IMR-90 (cell line): ENCODE measurements at regions not wholly inside any gene's neighbourhood (a gene's known extent, or its start where the extent isn't known, plus 50 kb on each side); places are given as distances from the start of the nearest gene placed in this dataset.

Experiments
- ATAC-seq: fragments of 200-7000 bp; cut with Tn5 transposase; 2 replicates; pipeline ENCODE4 v1.9.1; 2020; ENCODE audit warnings: low read depth, mild to moderate bottlenecking, moderate library complexity
- BruUV-seq: library from RNA; stranded (reverse); fragments of 400-500 nt; replicated peaks from 2 replicates; lab custom pipeline; 2021; lab: Mats Ljungman, UMichigan
- CTCF ChIA-PET: fragments of 300-600 bp; formaldehyde crosslinking; extraction: SDS; loops from one replicate; lab custom pipeline; 2021; ENCODE audit warnings: antibody characterized with exemption; lab: Yijun Ruan, JAX
- POLR2A ChIA-PET: fragments of 300-600 bp; sonication (Branson Sonifier 250); formaldehyde crosslinking; loops from one replicate; lab custom pipeline; 2022; ENCODE audit warnings: antibody characterized with exemption; ENCODE audit not compliant: unreplicated experiment; lab: Charles Lee
- DNase-seq: peaks from one replicate; pipeline ENCODE4 v3.0.0; 2013
- H2AFZ ChIP-seq: replicated peaks from 2 replicates; pipeline ENCODE3; 2013; ENCODE audit warnings: low read length, mild to moderate bottlenecking; ENCODE audit not compliant: poor library complexity
- H2AK5ac ChIP-seq: 2 replicates; pipeline ENCODE4 v1.6.1; 2013; ENCODE audit warnings: low read depth, low read length, inconsistent platforms
- H2AK9ac ChIP-seq: replicated peaks from 2 replicates; pipeline ENCODE3; 2013; ENCODE audit warnings: mild to moderate bottlenecking, low read depth, low read length, moderate library complexity; ENCODE audit not compliant: poor library complexity
- H2BK120ac ChIP-seq: 2 replicates; pipeline ENCODE4 v1.6.1; 2013; ENCODE audit warnings: low read depth, low read length, inconsistent platforms
- H2BK15ac ChIP-seq: 3 replicates; pipeline ENCODE4 v1.6.1; 2013; ENCODE audit warnings: low read depth, low read length, inconsistent platforms
- H2BK20ac ChIP-seq: 2 replicates; pipeline ENCODE4 v1.6.1; 2013; ENCODE audit warnings: low read depth, mild to moderate bottlenecking, inconsistent platforms, low read length, moderate library complexity
- H2BK5ac ChIP-seq: 2 replicates; pipeline ENCODE4 v1.6.1; 2013; ENCODE audit warnings: mild to moderate bottlenecking, low read depth, low read length, inconsistent platforms; ENCODE audit not compliant: poor library complexity, severe bottlenecking
- H3K14ac ChIP-seq: replicated peaks from 2 replicates; pipeline ENCODE4 v1.6.1; 2013; ENCODE audit warnings: low read depth, low read length, inconsistent platforms
- H3K18ac ChIP-seq: 2 replicates; pipeline ENCODE4 v1.6.1; 2013; ENCODE audit warnings: low read depth, low read length, control low read depth
- H3K23ac ChIP-seq: 2 replicates; pipeline ENCODE4 v1.6.1; 2013; ENCODE audit warnings: low read depth, low read length, inconsistent platforms
- H3K27ac ChIP-seq: 2 replicates; pipeline ENCODE4 v1.5.1; 2013; ENCODE audit warnings: mild to moderate bottlenecking, control low read depth, low read length; ENCODE audit not compliant: insufficient read depth
- H3K27me3 ChIP-seq: 2 replicates; pipeline ENCODE4 v1.6.1; 2013; ENCODE audit warnings: low read length; ENCODE audit not compliant: control insufficient read depth, insufficient read depth
- H3K36me3 ChIP-seq: 2 replicates; pipeline ENCODE4 v1.6.1; 2013; ENCODE audit warnings: low read length, mixed read lengths; ENCODE audit not compliant: control insufficient read depth, insufficient read depth
- H3K4ac ChIP-seq: 2 replicates; pipeline ENCODE4 v1.6.1; 2013; ENCODE audit warnings: low read depth, low read length, inconsistent platforms
- H3K4me1 ChIP-seq: 2 replicates; pipeline ENCODE4 v1.6.1; 2013; ENCODE audit warnings: low read length, mixed read lengths; ENCODE audit not compliant: control insufficient read depth, insufficient read depth
- H3K4me2 ChIP-seq: 2 replicates; pipeline ENCODE4 v1.6.1; 2013; ENCODE audit warnings: low read depth, mild to moderate bottlenecking, control low read depth, low read length, moderate library complexity
- H3K4me3 ChIP-seq: 2 replicates; pipeline ENCODE4 v1.5.1; 2013; ENCODE audit warnings: low read depth, mild to moderate bottlenecking, control low read depth, low read length, moderate library complexity; ENCODE audit not compliant: insufficient read depth
- H3K56ac ChIP-seq: 2 replicates; pipeline ENCODE4 v1.6.1; 2013; ENCODE audit warnings: low read length, inconsistent platforms; ENCODE audit not compliant: insufficient read depth; ENCODE audit errors: extremely low read depth
- H3K79me1 ChIP-seq, 2 experiments: 2 replicates each; pipeline ENCODE4 v1.6.1; 2013; ENCODE audit warnings: low read length in 2 of 2, inconsistent platforms in 1 of 2, low read depth in 1 of 2
- H3K9ac ChIP-seq: 2 replicates; pipeline ENCODE4 v1.6.1; 2013; ENCODE audit warnings: low read depth, low read length, control low read depth
- H3K9me1 ChIP-seq: 2 replicates; pipeline ENCODE4 v1.6.1; 2013; ENCODE audit warnings: low read length, inconsistent platforms; ENCODE audit not compliant: insufficient read depth
- H3K9me3 ChIP-seq: 2 replicates; pipeline ENCODE4 v1.6.1; 2013; ENCODE audit warnings: low read length; ENCODE audit not compliant: control insufficient read depth, insufficient read depth
- H4K20me1 ChIP-seq: 2 replicates; pipeline ENCODE4 v1.6.1; 2013; ENCODE audit warnings: low read length, inconsistent platforms; ENCODE audit not compliant: insufficient read depth
- H4K5ac ChIP-seq: 2 replicates; pipeline ENCODE4 v1.6.1; 2013; ENCODE audit warnings: mild to moderate bottlenecking, low read depth, low read length, control low read depth
- H4K8ac ChIP-seq, 2 experiments: 2 replicates each; pipeline ENCODE4 v1.6.1; 2013; ENCODE audit warnings: low read depth in 2 of 2, low read length in 2 of 2, control low read depth in 1 of 2, inconsistent platforms in 1 of 2
- H4K91ac ChIP-seq: 2 replicates; pipeline ENCODE4 v1.6.1; 2013; ENCODE audit warnings: low read depth, low read length, inconsistent platforms; ENCODE audit not compliant: insufficient read depth
- CEBPB ChIP-seq: IDR thresholded peaks from 2 replicates; pipeline ENCODE4 v1.6.1; 2012; ENCODE audit warnings: low read depth, low read length, improper control_type of control experiment
- MAFK ChIP-seq: IDR thresholded peaks from 2 replicates; pipeline ENCODE4 v1.6.1; 2012; ENCODE audit warnings: low read depth, low read length, improper control_type of control experiment
- MAZ ChIP-seq: IDR thresholded peaks from 2 replicates; pipeline ENCODE4 v1.6.1; 2012; ENCODE audit warnings: low read depth, mild to moderate bottlenecking, low read length, improper control_type of control experiment, moderate library complexity, borderline replicate concordance
- NFE2L2 ChIP-seq: fragments of 150-350 bp; IDR thresholded peaks from 2 replicates; pipeline ENCODE4 v1.6.1; 2016; ENCODE audit warnings: low read depth, mild to moderate bottlenecking, low read length
- POLR2A ChIP-seq: IDR thresholded peaks from 2 replicates; pipeline ENCODE4 v1.6.1; 2012; ENCODE audit warnings: mild to moderate bottlenecking, low read depth, low read length
- RAD21 ChIP-seq: IDR thresholded peaks from 2 replicates; pipeline ENCODE4 v1.6.1; 2012; ENCODE audit warnings: low read length, improper control_type of control experiment
- USF2 ChIP-seq: fragments of 150-350 bp; IDR thresholded peaks from 2 replicates; pipeline ENCODE4 v1.6.1; 2017; ENCODE audit warnings: mild to moderate bottlenecking, antibody characterized with exemption, low read length, low read depth
- WGBS, 2 experiments: methylation state at CpG; one replicate each; pipeline versions ENCODE4 v1.1.5 to v1.1.7; 2013; ENCODE audit warnings: missing lambda C conversion rate in 2 of 2; ENCODE audit not compliant: insufficient read length in 1 of 2; ENCODE audit errors: extremely low coverage in 2 of 2; 5-methylcytosine and 5-hydroxymethylcytosine counted together
- dilution Hi-C: fragments of 300-500 bp; cut with HindIII; formaldehyde crosslinking; loops from one replicate; pipeline ENCODE4 v1.14.3; 2018; ENCODE audit warnings: low sequenced_read_pairs; ENCODE audit not compliant: unreplicated experiment
- in situ Hi-C: fragments of 300-500 bp; cut with MboI; formaldehyde crosslinking; loops from 3 replicates; pipeline ENCODE4 v1.14.3; 2019; ENCODE audit warnings: low sequenced_read_pairs, inconsistent platforms, mixed read lengths
- intact Hi-C: fragments of 100-400 bp; cut with micrococcal nuclease; formaldehyde crosslinking; loops from 2 replicates; pipeline ENCODE4 v1.10.0; 2022
- TF ChIP-seq, protein P1 (sequence below): conservative IDR thresholded peaks from 2 replicates; pipeline ENCODE4 v1.5.1; 2012; ENCODE audit warnings: mild to moderate bottlenecking, low read depth, low read length, improper control_type of control experiment

- ChIA-PET POLR2A (no interaction called here), CTCF (no interaction called here)
- Histone ChIP-seq H2AFZ (no peak overlapping the region), H3K4me1 (no peaks in the 10 kb centered on the region), H2AK9ac (no peak overlapping the region), H4K5ac (no peak overlapping the region), H3K4ac (no peak overlapping the region), H4K8ac (no peak overlapping the region), H3K79me1 (no peaks in the 10 kb centered on the region), H3K27me3 (no peaks in the 10 kb centered on the region), H3K4me2 (no peak overlapping the region), H3K27ac (no peak overlapping the region), H2BK15ac (no peak overlapping the region), H3K36me3 (no peaks in the 10 kb centered on the region), H3K9me3 (peaks cover 4% of the 10 kb centered on the region), H3K14ac (no peak overlapping the region), H2BK5ac (no peak overlapping the region), H4K20me1 (no peaks in the 10 kb centered on the region), H4K91ac (no peak overlapping the region), H2BK120ac (no peak overlapping the region), H3K18ac (no peak overlapping the region), H3K9ac (no peak overlapping the region), H3K4me3 (no peak overlapping the region), H3K9me1 (no peaks in the 10 kb centered on the region), H2BK20ac (no peak overlapping the region), H2AK5ac (no peak overlapping the region), H3K23ac (no peak overlapping the region), H3K56ac (no peak overlapping the region)
- in situ Hi-C loops, result no loop called here
- DNase-seq (no peak), ATAC-seq (no peak)
- dilution Hi-C loops, result no loop called here
- no TSS peak for BruUV-seq
- TF ChIP-seq POLR2A (no peak), NFE2L2 (no peak), RAD21 (no peak), MAFK (no peak), CEBPB (no peak), USF2 (no peak), MAZ (no peak)
- TF ChIP-seq, protein P1, sequence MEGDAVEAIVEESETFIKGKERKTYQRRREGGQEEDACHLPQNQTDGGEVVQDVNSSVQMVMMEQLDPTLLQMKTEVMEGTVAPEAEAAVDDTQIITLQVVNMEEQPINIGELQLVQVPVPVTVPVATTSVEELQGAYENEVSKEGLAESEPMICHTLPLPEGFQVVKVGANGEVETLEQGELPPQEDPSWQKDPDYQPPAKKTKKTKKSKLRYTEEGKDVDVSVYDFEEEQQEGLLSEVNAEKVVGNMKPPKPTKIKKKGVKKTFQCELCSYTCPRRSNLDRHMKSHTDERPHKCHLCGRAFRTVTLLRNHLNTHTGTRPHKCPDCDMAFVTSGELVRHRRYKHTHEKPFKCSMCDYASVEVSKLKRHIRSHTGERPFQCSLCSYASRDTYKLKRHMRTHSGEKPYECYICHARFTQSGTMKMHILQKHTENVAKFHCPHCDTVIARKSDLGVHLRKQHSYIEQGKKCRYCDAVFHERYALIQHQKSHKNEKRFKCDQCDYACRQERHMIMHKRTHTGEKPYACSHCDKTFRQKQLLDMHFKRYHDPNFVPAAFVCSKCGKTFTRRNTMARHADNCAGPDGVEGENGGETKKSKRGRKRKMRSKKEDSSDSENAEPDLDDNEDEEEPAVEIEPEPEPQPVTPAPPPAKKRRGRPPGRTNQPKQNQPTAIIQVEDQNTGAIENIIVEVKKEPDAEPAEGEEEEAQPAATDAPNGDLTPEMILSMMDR, result no peak
- WGBS, 2 experiments, result no CpG with 5 or more reads among the region's 8 CpGs
- intact Hi-C loops, result no loop called here
Measured at GRCh38 chr15:98330258-98330657, 318.1 kb upstream of the IGF1R start.
